ENCODE measurements at regions not wholly inside any gene's neighbourhood (a gene's known extent, or its start where the extent isn't known, plus 50 kb on each side); places are given as distances from the start of the nearest gene placed in this dataset.

GRCh38 chr4:13109536-13109935, 374.6 kb downstream of the RAB28 start:
- intact Hi-C loops (cut with DNase I) = no loop called here
- WGBS, 2 donors = 63 to 75% methylated on average over 1 of the region's 1 CpG
- no peak overlapping the region for H3K4me3 ChIP-seq
- no peaks in the 10 kb centered on the region for H3K4me1 ChIP-seq
- no peaks in the 10 kb centered on the region for H3K27me3 ChIP-seq
- no peaks in the 10 kb centered on the region for H3K36me3 ChIP-seq
- DNase-seq = no peak
- no peak overlapping the region for H3K27ac ChIP-seq
- peaks cover 0 to 3% (median 0%) of the 10 kb centered on the region in 4 donors for H3K9me3 ChIP-seq
- no peak for TF ChIP-seq EP300 (IDR thresholded peaks at IDR 0.05)
- TF ChIP-seq POLR2A (IDR thresholded peaks at IDR 0.05) = no peak
- TF ChIP-seq POLR2AphosphoS5 (IDR thresholded peaks at IDR 0.05) = no peak
- no peak for TF ChIP-seq CTCF (IDR thresholded peaks at IDR 0.05)

- intact Hi-C loops (cut with DNase I) = no loop called here
- H3K36me3 ChIP-seq = no peaks in the 10 kb centered on the region
- H3K4me1 ChIP-seq = no peaks in the 10 kb centered on the region
- H3K27ac ChIP-seq = no peak overlapping the region
- H3K4me3 ChIP-seq = no peak overlapping the region
- no peaks in the 10 kb centered on the region for H3K27me3 ChIP-seq
- H3K9me3 ChIP-seq = peaks cover 0 to 3% (median 0%) of the 10 kb centered on the region in 4 donors
- DNase-seq = no peak
- TF ChIP-seq POLR2A (IDR thresholded peaks at IDR 0.05) (no peak), CTCF (IDR thresholded peaks at IDR 0.05) (no peak), POLR2AphosphoS5 (IDR thresholded peaks at IDR 0.05) (no peak), EP300 (IDR thresholded peaks at IDR 0.05) (no peak)
- WGBS, 2 donors = 91 to 92% methylated on average over 1 of the region's 1 CpG
Measured at GRCh38 chr4:13108096-13108495, 376.0 kb downstream of the RAB28 start.

- no peak for DNase-seq
- H3K9me3 ChIP-seq = peaks cover 0 to 3% (median 0%) of the 10 kb centered on the region in 4 donors
- no peak overlapping the region for H3K27ac ChIP-seq
- H3K27me3 ChIP-seq = no peaks in the 10 kb centered on the region
- intact Hi-C loops (cut with DNase I) = no loop called here
- H3K36me3 ChIP-seq = no peaks in the 10 kb centered on the region
- no peaks in the 10 kb centered on the region for H3K4me1 ChIP-seq
- H3K4me3 ChIP-seq = no peak overlapping the region
- WGBS, 2 donors = 75 to 77% methylated on average over 7 of the region's 7 CpGs
- TF ChIP-seq EP300 (IDR thresholded peaks at IDR 0.05) = no peak
- TF ChIP-seq CTCF (IDR thresholded peaks at IDR 0.05) = no peak
- no peak for TF ChIP-seq POLR2AphosphoS5 (IDR thresholded peaks at IDR 0.05)
- no peak for TF ChIP-seq POLR2A (IDR thresholded peaks at IDR 0.05)
Measured at GRCh38 chr4:13103382-13104015, 380.6 kb downstream of the RAB28 start.

- Histone ChIP-seq H3K27ac (no peak overlapping the region), H3K27me3 (no peaks in the 10 kb centered on the region), H3K4me1 (no peaks in the 10 kb centered on the region), H3K4me3 (no peak overlapping the region), H3K9me3 (no peaks in the 10 kb centered on the region), H3K36me3 (no peaks in the 10 kb centered on the region)
- TF ChIP-seq POLR2A (IDR thresholded peaks at IDR 0.05) (no peak), EP300 (IDR thresholded peaks at IDR 0.05) (no peak), CTCF (IDR thresholded peaks at IDR 0.05) (no peak), POLR2AphosphoS5 (IDR thresholded peaks at IDR 0.05) (no peak)
- DNase-seq = no peak
- intact Hi-C loops (cut with DNase I) = no loop called here
- 87 to 89% methylated on average over 6 of the region's 6 CpGs for whole genome bisulfite sequencing, 2 donors
Measured at GRCh38 chr4:13102092-13102742, 381.9 kb downstream of the RAB28 start.

Data from sigmoid colon (tissue), 6 donors.